Medulla oblongata (tissue), 1 donor: ENCODE measurements at regions not wholly inside any gene's neighbourhood (a gene's known extent, or its start where the extent isn't known, plus 50 kb on each side); places are given as distances from the start of the nearest gene placed in this dataset.

Experiments
- DNase-seq: peaks from one replicate; pipeline ENCODE4 v3.0.0-alpha.2; 2015; ENCODE audit errors: extremely low spot score

GRCh38 chr2:4840791-4841190, 851.4 kb upstream of the SOX11 start:
- DNase-seq: no peak

- no peak for DNase-seq
These were observed 847.3 kb upstream of the SOX11 start for GRCh38 chr2:4844881-4845280.

GRCh38 chr2:4862031-4862430, 830.2 kb upstream of the SOX11 start:
- DNase-seq: no peak

DNA sequence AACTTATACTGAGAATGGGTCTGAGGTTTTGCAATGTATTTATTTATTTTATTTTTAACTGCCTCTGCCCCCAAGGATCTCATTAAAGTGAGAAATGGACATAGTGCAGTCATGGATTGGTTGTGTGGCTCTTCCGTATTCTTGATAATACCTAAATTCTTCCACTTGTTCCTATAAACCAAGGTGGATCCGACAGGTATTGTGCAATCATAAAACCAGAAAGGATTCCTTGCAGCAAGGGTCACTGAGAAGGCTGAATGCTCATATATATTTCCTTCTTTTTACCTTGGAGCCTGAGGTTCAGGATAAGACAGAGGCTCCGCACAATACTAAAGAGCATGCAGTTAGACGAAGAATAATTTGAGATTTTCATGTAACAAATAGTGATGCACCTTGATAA, 826.0 kb upstream of the SOX11 start:
- no peak for DNase-seq

GRCh38 chr2:4868466-4868865, 823.7 kb upstream of the SOX11 start:
- no peak for DNase-seq

GRCh38 chr2:4869154-4869553, 823.0 kb upstream of the SOX11 start:
- no peak for DNase-seq

DNA sequence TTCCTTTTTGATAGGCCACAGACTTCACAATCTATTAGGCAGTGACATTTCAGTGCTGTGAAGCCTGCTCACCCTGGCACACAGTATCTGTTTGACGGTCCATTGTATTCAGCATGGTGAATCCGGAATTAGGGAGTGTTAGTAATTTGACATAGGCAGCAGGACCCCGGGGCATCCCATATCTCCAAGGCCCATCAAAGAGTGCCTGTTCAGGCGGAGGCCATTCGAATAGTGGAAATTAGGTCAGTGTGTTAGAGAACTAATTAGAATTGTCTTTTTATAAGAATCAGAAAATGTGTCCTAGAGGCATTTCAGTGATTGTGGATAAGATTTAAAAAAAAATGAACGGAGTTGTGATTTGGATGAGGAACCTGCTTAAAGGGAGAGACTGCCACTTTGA, 818.8 kb upstream of the SOX11 start:
- DNase-seq: no peak

DNA sequence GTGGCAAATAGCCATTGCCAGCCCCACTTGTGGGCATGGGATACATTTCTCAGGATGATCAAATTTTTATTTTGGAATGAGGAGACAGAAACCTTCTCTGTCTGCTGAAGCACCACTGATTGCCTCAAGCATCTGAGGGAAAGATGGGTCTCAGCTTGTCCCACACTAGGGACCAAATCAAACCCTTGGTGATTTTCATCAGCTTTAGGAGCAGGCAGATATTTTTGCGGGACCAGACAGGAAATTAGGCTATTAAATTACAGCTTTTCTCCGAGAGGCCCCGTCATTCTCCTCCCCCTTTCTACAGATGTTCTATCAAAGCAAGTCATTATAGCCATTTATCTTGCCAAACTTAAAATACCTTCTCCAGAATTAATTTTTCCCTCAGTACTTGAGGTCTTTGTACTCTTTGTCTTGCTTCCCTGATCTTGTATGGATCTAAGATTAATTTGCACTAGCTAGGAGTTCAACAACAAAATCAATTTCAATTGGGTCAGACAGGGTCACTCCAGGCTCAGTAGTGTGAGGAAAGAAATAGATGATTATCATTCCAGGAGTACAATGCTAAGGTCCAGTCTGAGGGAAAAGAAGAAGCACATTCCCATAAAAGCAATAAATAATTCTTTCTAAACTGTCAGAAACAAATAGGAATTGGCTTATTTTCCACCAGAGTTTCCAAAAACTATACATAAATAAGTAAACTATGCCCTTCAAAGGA, 818.1 kb upstream of the SOX11 start:
- no peak for DNase-seq

DNA sequence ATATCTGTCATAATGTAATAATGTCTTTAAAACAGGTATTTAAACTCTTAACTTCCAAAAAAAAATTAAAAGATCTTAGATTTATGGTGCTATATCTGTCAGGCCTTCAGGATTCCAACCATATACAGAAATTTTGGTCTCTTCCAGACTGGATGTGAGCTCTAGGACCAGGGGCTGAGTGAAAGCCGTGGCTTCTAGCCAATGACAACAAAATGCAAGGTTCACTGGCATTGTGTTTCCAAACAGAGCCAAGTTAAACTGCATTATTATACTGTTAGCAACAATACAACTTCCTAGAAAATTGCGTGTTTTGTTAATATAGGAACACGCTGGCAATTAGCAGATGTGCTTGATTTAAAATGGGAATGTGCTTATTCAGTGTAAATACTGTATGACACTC, 809.8 kb upstream of the SOX11 start:
- DNase-seq: no peak

DNA sequence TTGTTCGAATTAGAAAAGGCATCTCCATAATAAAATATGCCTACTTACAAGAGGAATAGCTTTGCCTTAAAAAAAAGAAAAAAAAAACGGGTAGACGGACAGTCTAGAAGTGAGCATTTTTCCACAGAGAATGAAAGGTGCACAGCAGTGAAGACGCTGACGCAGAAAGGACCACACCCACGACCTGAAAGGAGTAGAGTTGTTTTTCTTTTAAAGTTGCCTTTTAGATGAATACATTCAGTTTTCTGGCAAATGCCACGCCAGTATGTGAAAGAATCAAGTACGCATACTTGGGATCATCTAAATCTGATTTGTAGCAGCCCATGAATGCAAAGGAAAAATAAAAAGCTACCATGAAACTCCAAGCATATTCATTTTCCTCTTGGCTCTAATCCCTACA, 809.2 kb upstream of the SOX11 start:
- no peak for DNase-seq

- no peak for DNase-seq
These were observed 808.8 kb upstream of the SOX11 start for GRCh38 chr2:4883375-4883774.

DNA sequence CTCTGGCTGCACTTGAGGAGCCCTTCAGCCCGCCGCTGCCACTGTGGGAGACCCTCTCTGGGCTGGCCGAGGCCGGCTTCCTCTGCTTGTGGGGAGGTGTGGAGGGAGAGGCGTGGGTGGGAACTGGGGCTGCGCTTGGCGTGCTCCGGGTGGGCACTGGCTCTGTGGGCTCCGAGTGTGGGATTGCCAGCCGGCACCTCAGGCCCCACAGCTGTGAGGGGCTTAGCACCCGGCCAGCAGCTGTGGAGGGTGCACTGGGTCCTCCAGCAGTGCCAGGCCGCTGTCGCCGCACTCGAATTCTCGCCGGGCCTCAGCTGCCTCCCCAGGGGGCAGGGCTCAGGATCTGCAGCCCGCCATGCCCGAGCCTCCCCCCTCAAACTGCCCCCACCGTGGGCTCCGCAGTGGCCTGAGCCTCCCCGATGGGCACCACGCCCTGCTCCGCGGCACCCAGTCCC, 808.0 kb upstream of the SOX11 start:
- no peak for DNase-seq

GRCh38 chr2:4891394-4891793, 800.8 kb upstream of the SOX11 start:
- DNase-seq: no peak

GRCh38 chr2:4895371-4895770, 796.8 kb upstream of the SOX11 start:
- no peak for DNase-seq

- no peak for DNase-seq
These were observed 793.5 kb upstream of the SOX11 start for GRCh38 chr2:4898706-4899105.

DNA sequence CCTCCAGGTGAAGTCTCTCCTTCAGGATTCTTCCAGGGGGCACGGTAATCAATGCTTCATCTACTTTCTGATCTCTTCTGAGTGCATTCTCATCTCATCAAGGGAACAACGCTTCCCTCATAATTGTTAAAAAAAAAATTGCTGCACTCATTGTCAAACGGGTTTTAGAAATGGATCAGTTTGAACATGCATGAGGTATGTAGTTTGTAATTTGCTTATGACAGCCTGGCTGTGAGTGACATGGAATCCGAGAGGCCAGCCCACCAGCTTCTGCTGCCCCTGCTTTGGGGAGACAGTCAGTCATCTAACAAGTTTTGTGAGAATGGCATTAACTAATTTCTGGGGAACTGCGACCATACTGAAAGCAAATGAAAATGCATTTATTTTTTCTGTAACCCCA, 791.9 kb upstream of the SOX11 start:
- DNase-seq: no peak

DNA sequence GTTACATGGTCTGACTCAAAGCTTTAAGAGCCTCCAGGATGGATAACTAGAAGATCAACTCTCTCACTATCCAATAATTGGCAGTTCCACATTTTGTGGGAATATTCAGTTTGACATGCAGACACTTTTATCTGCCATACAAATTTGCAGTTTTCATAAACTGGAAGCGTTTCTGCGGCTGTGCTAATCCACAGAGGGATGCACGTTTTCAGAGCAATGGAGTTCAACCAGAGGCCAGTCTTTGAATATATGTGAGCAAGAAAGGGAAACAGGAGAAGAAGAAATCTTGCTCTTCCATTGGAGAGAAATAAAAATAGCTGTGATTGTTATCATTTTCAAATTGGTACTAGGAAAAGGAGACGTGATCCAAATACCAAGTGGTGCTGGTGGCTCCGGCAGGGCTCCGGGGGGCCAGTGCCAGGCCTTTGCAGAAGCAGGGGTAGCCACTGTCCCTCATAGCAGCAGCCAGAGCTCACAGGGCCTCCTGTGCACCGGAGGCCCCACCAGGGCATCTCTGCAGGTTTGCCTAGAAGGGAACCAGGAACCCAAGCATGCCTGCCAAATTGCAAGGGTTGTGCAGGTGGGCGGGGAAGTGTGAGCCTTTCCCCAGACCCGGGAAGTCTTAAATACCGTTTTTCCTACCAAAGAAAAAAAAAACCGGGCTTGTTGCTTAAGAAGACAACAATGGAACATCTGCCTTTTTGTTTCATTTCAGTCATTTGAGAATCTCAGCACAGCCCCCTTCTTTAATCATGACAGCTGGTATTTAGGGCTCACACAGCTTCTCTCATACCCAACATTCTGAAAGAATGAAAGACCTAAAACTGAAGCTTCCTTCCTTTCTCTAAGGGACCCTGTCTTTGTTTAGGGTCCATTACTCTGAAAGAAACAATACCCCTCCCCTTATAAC, 791.1 kb upstream of the SOX11 start:
- no peak for DNase-seq

DNA sequence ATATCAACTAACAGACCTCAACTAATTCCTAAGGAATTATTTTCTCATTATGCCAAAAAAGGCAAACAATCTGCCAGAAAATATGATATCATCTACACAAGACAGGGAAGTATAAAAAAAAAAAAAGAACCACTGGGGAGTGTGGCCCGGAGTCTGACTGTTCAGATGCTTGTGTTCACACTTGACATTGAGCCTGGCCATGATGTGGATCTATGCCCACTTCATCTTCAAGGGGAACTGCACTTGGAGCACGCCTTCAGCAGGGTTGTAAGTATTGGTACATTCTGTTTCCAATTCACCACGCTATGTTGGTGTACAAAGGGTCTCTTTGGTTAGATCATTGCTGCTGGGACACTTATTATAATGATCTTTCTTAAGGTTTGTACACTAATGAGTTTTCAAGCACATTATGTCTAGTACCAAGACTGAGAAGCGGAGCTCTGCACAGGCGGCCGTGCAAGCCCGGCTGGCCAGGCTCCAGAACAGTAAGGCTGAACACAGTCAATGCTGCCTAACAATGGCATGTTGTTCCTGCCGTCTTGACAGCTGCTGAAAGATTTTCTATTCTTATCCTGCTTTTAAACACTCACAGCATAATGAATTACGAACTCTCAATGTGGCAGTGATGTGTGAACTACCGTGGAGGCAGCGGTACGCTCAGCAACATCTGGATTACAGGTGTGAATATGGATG, 788.4 kb upstream of the SOX11 start:
- DNase-seq: peak; percentile 53

DNA sequence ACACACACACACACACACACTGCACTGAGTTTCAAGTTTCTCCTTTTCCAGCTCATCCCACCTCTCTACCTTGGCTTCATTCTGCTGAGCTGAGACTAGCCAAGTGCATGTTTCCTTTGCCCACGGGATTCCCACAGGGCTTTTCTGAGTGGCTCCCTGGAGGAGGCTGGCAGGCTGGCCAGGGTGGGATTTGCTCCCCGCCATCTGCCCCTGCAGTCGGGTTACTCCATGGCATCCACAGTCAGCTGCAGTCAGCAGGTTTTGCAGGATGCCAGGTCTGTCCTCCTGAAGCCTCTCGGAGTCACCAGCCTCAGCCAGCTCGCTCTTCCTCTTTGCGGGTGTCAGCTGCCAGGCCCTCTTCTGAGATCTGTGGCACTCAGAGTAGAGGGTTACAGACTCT, 783.7 kb upstream of the SOX11 start:
- no peak for DNase-seq

- no peak for DNase-seq
These were observed 782.7 kb upstream of the SOX11 start for GRCh38 chr2:4909346-4910009.

- no peak for DNase-seq
These were observed 778.1 kb upstream of the SOX11 start for GRCh38 chr2:4914036-4914435.

GRCh38 chr2:4914551-4914950, 777.6 kb upstream of the SOX11 start:
- no peak for DNase-seq
